DND-41 (cell line): ENCODE measurements at regions not wholly inside any gene's neighbourhood (a gene's known extent, or its start where the extent isn't known, plus 50 kb on each side); places are given as distances from the start of the nearest gene placed in this dataset.

Experiments
- CTCF ChIP-seq: IDR thresholded peaks from 2 replicates; pipeline ENCODE4 v1.5.1; 2012; ENCODE audit warnings: borderline replicate concordance, low read length, moderate library complexity, mild to moderate bottlenecking; ENCODE audit not compliant: poor library complexity, severe bottlenecking; ENCODE audit errors: extremely low read depth
- EZH2 ChIP-seq: IDR thresholded peaks from 3 replicates; pipeline ENCODE4 v1.6.1; 2012; ENCODE audit warnings: borderline replicate concordance, low read depth, mild to moderate bottlenecking, moderate library complexity, low read length, inconsistent platforms; ENCODE audit not compliant: severe bottlenecking

GRCh38 chr5:96283589-96283988, 149.5 kb downstream of the PCSK1 start:
- TF ChIP-seq CTCF = no peak
- TF ChIP-seq EZH2 = no peak
